ENCODE measurements at regions not wholly inside any gene's neighbourhood (a gene's known extent, or its start where the extent isn't known, plus 50 kb on each side); places are given as distances from the start of the nearest gene placed in this dataset.

- Histone ChIP-seq H4K20me1 (replicated peaks; ENCODE audit: control insufficient read depth, extremely low read depth, insufficient read depth, low read length) (no peaks in the 10 kb centered on the region), H3K27ac (ENCODE audit: insufficient read depth, low read depth, low read length) (no peak overlapping the region), H3K9me3 (replicated peaks; ENCODE audit: control insufficient read depth, insufficient read depth, low read length) (no peaks in the 10 kb centered on the region), H3K9me1 (replicated peaks; ENCODE audit: control insufficient read depth, extremely low read depth, insufficient read depth, low read length) (no peaks in the 10 kb centered on the region), H2AFZ (ENCODE audit: low read depth, low read length) (no peak overlapping the region), H3K4me1 (ENCODE audit: control insufficient read depth, extremely low read depth, insufficient read depth, low read length) (no peaks in the 10 kb centered on the region), H3K79me2 (ENCODE audit: control insufficient read depth, insufficient read depth, low read length) (no peaks in the 10 kb centered on the region), H3K4me2 (ENCODE audit: insufficient read depth, low read length) (no peak overlapping the region), H3K9ac (replicated peaks; ENCODE audit: extremely low read depth, insufficient read depth, low read length) (no peak overlapping the region), H3K4me3 (replicated peaks in 1 of 3; ENCODE audit: insufficient read depth in 1 of 3, low read depth in 1 of 3, low read length in 3 of 3) (no peak overlapping the region), H3K36me3 (ENCODE audit: control insufficient read depth in 2 of 2, extremely low read depth in 1 of 2, insufficient read depth in 2 of 2, low read length in 2 of 2) (no peaks in the 10 kb centered on the region), H3K27me3 (ENCODE audit: control insufficient read depth in 2 of 2, insufficient read depth in 2 of 2, low read length in 2 of 2) (no peaks in the 10 kb centered on the region)
- POLR2A ChIA-PET, result no interaction called here
- CTCF ChIA-PET, result no interaction called here
- DNase-seq (ENCODE audit: low read depth, low spot score) (no peak), FAIRE-seq (no peak)
- no TSS peak for BruUV-seq (replicated peaks)
- dilution Hi-C loops (cut with MboI; ENCODE audit: extremely low pct_ligation_motif_present, low sequenced_read_pairs) (no loop called here), intact Hi-C loops (cut with micrococcal nuclease) (no loop called here)
- TF ChIP-seq MYC (IDR thresholded peaks at IDR 0.05; ENCODE audit: low read depth, low read length) (no peak), FOS (IDR thresholded peaks at IDR 0.05; ENCODE audit: borderline replicate concordance, insufficient read depth, low read length) (no peak), MAX (IDR thresholded peaks at IDR 0.05; ENCODE audit: insufficient read depth, insufficient read length) (no peak), POLR2A (IDR thresholded peaks at IDR 0.05; ENCODE audit: low read depth, low read length) (no peak), JUN (IDR thresholded peaks at IDR 0.05; ENCODE audit: borderline replicate concordance, insufficient read depth, insufficient read length, low read depth) (no peak), EZH2 (IDR thresholded peaks at IDR 0.05; ENCODE audit: borderline replicate concordance, low read depth, low read length, severe bottlenecking) (no peak), GATA2 (IDR thresholded peaks at IDR 0.05; ENCODE audit: insufficient read depth, insufficient read length, low read depth, low read length) (no peak), POLR2AphosphoS5 (IDR thresholded peaks at IDR 0.05; ENCODE audit: insufficient read depth, low read depth, low read length) (no peak), CTCF (IDR thresholded peaks at IDR 0.05; ENCODE audit: extremely low read depth in 1 of 2, insufficient read depth in 1 of 2, low read depth in 1 of 2, low read length in 2 of 2) (no peak)
These were observed 110.8 kb upstream of the AFF2 start for GRCh38 chrX:148389629-148390028.

All from endothelial cell of umbilical vein (primary cell).